Neural progenitor cell (in vitro differentiated cells): ENCODE measurements at regions not wholly inside any gene's neighbourhood (a gene's known extent, or its start where the extent isn't known, plus 50 kb on each side); places are given as distances from the start of the nearest gene placed in this dataset.

Source experiments
- DNase-seq: peaks from one replicate; pipeline ENCODE4 v3.0.0-alpha.2; 2016; ENCODE audit warnings: low spot score
- H2AFZ ChIP-seq: fragments of 200-600 bp; sonication (generic); replicated peaks from 2 replicates; pipeline ENCODE4 v1.6.1; 2016; ENCODE audit warnings: antibody characterized with exemption
- H3F3A ChIP-seq: fragments of 200-600 bp; sonication (generic); 2 replicates; pipeline ENCODE4 v1.6.1; 2016; ENCODE audit warnings: antibody characterized with exemption, low read depth
- H3K27ac ChIP-seq: fragments of 200-600 bp; sonication (generic); 2 replicates; pipeline ENCODE4 v1.5.1; 2016; ENCODE audit warnings: mild to moderate bottlenecking
- H3K27me3 ChIP-seq: fragments of 200-600 bp; sonication (generic); 2 replicates; pipeline ENCODE4 v1.6.1; 2016; ENCODE audit warnings: mild to moderate bottlenecking, moderate library complexity
- H3K36me3 ChIP-seq: fragments of 200-600 bp; sonication (generic); 2 replicates; pipeline ENCODE4 v1.5.1; 2016
- H3K4me1 ChIP-seq: fragments of 200-600 bp; sonication (generic); 2 replicates; pipeline ENCODE4 v1.6.1; 2016; ENCODE audit warnings: mixed run types
- H3K4me2 ChIP-seq: fragments of 200-600 bp; sonication (generic); 2 replicates; pipeline ENCODE4 v1.6.1; 2016
- H3K4me3 ChIP-seq: fragments of 200-600 bp; sonication (generic); 2 replicates; pipeline ENCODE4 v1.5.1; 2016
- H3K79me2 ChIP-seq: fragments of 200-600 bp; sonication (generic); 2 replicates; pipeline ENCODE4 v1.6.1; 2016; ENCODE audit warnings: low read depth
- H3K9ac ChIP-seq: fragments of 200-600 bp; sonication (generic); 2 replicates; pipeline ENCODE4 v1.6.1; 2016
- H3K9me3 ChIP-seq: fragments of 200-600 bp; sonication (generic); 2 replicates; pipeline ENCODE4 v1.5.1; 2016; ENCODE audit warnings: low read depth
- H4K20me1 ChIP-seq: fragments of 200-600 bp; sonication (generic); 2 replicates; pipeline ENCODE4 v1.6.1; 2016; ENCODE audit warnings: low read depth
- H3K27ac Mint-ChIP-seq: 3 replicates; pipeline ENCODE4 v1.8.0; 2021; ENCODE audit warnings: mixed read lengths
- H3K27me3 Mint-ChIP-seq: 2 replicates; pipeline ENCODE4 v1.8.0; 2022; ENCODE audit warnings: low read depth, mild to moderate bottlenecking, inconsistent platforms, moderate library complexity, mixed read lengths; ENCODE audit not compliant: insufficient read depth
- H3K36me3 Mint-ChIP-seq: 3 replicates; pipeline ENCODE4 v1.8.0; 2021; ENCODE audit warnings: mixed read lengths
- H3K4me1 Mint-ChIP-seq: 3 replicates; pipeline ENCODE4 v1.8.0; 2021; ENCODE audit warnings: mixed read lengths
- H3K4me3 Mint-ChIP-seq: 3 replicates; pipeline ENCODE4 v1.8.0; 2021; ENCODE audit warnings: mild to moderate bottlenecking, moderate library complexity, mixed read lengths
- H3K9me3 Mint-ChIP-seq: 3 replicates; pipeline ENCODE4 v1.8.0; 2020; ENCODE audit warnings: mixed read lengths
- EZH2 ChIP-seq: fragments of 200-600 bp; sonication (generic); IDR thresholded peaks from 2 replicates; pipeline ENCODE4 v1.6.1; 2017; ENCODE audit warnings: antibody characterized with exemption, mild to moderate bottlenecking, moderate library complexity
- EZH2phosphoT487 ChIP-seq: fragments of 200-600 bp; sonication (generic); IDR thresholded peaks from 2 replicates; pipeline ENCODE4 v1.6.1; 2017; ENCODE audit warnings: antibody characterized with exemption
- TF ChIP-seq, protein P1 (sequence below): fragments of 200-600 bp; sonication (generic); IDR thresholded peaks from 2 replicates; pipeline ENCODE4 v1.5.1; 2017; ENCODE audit warnings: antibody characterized with exemption, mild to moderate bottlenecking

DNA sequence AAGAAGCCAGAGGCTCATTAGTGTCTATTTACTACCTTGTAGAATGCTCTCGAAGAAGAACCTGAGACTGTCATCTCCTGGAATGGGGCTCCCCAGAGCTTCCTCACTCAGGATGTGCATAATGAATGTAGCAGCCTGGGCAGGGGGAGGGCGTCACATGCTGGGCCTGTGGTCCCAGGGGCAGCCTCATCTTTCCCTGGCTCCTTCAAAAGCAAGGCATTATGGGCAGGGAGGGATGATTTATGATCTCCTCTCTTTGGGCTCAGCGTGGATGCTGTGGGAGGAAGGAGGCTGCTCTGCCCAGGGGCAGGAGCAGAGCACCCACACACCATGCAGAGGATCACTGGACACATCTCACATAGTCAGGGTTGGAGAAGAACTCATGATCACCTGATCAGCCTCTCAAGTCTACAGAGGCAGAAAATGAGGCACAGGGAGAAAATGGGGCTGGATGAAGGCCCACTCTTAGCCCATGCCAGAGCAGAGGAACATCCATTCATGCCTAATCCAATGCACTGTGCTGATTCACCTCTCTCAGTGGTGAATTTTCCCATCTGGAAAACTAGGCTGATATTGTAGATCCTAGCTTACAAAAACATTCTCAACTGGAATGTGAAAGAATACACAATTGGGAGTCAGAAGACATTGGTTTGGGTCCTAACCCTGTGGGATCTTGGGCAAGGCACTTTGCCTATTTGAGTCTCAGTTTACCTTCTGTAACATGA, 173.7 kb downstream of the CARTPT start:
- TF ChIP-seq EZH2 = no peak
- no peaks in the 10 kb centered on the region for H3K27me3 ChIP-seq
- DNase-seq = no peak
- no peaks in the 10 kb centered on the region for H3K9me3 Mint-ChIP-seq
- H3K4me3 Mint-ChIP-seq = no peak overlapping the region
- H3K4me3 ChIP-seq = no peak overlapping the region
- H3K27ac Mint-ChIP-seq = no peak overlapping the region
- H3K4me1 ChIP-seq = peaks cover 5% of the 10 kb centered on the region
- H3K27ac ChIP-seq = no peak overlapping the region
- H3K4me1 Mint-ChIP-seq = peaks cover 2% of the 10 kb centered on the region
- no peak overlapping the region for H3K4me2 ChIP-seq
- no peaks in the 10 kb centered on the region for H3K36me3 Mint-ChIP-seq
- H3F3A ChIP-seq = no peaks in the 10 kb centered on the region
- no peaks in the 10 kb centered on the region for H4K20me1 ChIP-seq
- no peak overlapping the region for H3K9ac ChIP-seq
- H3K9me3 ChIP-seq = no peaks in the 10 kb centered on the region
- H2AFZ ChIP-seq = no peak overlapping the region
- H3K79me2 ChIP-seq = no peaks in the 10 kb centered on the region
- H3K36me3 ChIP-seq = no peaks in the 10 kb centered on the region
- H3K27me3 Mint-ChIP-seq = peaks cover 7% of the 10 kb centered on the region

DNA sequence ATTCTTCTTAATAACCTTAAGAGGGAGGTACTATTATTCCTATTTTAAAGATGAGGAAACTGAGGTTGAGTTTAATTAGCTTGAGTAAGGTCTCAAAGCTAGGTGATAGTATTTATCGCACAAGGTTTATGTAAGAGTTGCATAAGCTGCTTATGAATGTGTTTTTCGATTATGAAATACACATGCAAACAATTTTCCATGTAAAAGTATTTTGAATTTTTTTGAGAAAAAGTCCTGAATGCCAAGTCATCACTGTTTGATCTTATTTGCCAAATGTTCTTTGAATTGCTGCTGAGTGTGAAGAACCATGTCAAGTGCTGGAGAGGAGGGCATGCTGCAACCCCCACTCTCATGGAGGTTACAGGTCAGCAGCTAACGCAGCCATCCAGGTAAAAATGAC, 174.4 kb downstream of the CARTPT start:
- H3K4me3 Mint-ChIP-seq = no peak overlapping the region
- peaks cover 2% of the 10 kb centered on the region for H3K4me1 Mint-ChIP-seq
- H3K36me3 ChIP-seq = no peaks in the 10 kb centered on the region
- no peak overlapping the region for H3K4me3 ChIP-seq
- no peak overlapping the region for H3K27ac ChIP-seq
- TF ChIP-seq EZH2 = no peak
- no peak for TF ChIP-seq EZH2phosphoT487
- TF ChIP-seq, protein P1, sequence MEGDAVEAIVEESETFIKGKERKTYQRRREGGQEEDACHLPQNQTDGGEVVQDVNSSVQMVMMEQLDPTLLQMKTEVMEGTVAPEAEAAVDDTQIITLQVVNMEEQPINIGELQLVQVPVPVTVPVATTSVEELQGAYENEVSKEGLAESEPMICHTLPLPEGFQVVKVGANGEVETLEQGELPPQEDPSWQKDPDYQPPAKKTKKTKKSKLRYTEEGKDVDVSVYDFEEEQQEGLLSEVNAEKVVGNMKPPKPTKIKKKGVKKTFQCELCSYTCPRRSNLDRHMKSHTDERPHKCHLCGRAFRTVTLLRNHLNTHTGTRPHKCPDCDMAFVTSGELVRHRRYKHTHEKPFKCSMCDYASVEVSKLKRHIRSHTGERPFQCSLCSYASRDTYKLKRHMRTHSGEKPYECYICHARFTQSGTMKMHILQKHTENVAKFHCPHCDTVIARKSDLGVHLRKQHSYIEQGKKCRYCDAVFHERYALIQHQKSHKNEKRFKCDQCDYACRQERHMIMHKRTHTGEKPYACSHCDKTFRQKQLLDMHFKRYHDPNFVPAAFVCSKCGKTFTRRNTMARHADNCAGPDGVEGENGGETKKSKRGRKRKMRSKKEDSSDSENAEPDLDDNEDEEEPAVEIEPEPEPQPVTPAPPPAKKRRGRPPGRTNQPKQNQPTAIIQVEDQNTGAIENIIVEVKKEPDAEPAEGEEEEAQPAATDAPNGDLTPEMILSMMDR = no peak
- peaks cover 7% of the 10 kb centered on the region for H3K27me3 Mint-ChIP-seq
- DNase-seq = no peak
- no peaks in the 10 kb centered on the region for H3K79me2 ChIP-seq
- no peak overlapping the region for H2AFZ ChIP-seq
- no peaks in the 10 kb centered on the region for H3K9me3 ChIP-seq
- no peak overlapping the region for H3K9ac ChIP-seq
- H3K27ac Mint-ChIP-seq = no peak overlapping the region
- peaks cover 3% of the 10 kb centered on the region for H3K9me3 Mint-ChIP-seq
- H3F3A ChIP-seq = no peaks in the 10 kb centered on the region
- H4K20me1 ChIP-seq = no peaks in the 10 kb centered on the region
- H3K27me3 ChIP-seq = no peaks in the 10 kb centered on the region
- peaks cover 5% of the 10 kb centered on the region for H3K4me1 ChIP-seq
- H3K36me3 Mint-ChIP-seq = no peaks in the 10 kb centered on the region
- no peak overlapping the region for H3K4me2 ChIP-seq

DNA sequence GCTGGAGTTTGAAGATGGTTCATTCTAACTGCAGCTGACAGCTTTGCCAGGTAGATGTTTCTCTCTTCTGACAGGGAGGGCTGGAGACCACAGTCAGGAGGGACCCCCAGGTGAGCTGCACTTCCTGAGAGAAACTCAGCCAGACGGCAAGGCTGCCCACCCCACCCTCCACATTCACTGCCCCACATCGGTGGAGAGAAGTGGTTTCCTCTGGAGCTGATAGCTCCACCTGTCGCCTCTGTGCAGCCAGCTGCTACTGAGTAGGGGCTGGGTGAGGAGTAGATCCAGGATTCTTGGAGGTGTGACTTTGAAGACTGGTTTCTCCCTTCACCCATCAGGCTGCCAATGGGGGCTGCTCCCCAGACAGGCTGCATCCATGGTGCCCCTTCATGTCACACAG, 175.0 kb downstream of the CARTPT start:
- H3K27ac ChIP-seq = no peak overlapping the region
- Mint-ChIP-seq H3K36me3 (no peaks in the 10 kb centered on the region), H3K4me1 (peaks cover 2% of the 10 kb centered on the region), H3K27ac (no peak overlapping the region), H3K9me3 (peaks cover 3% of the 10 kb centered on the region), H3K27me3 (peaks cover 7% of the 10 kb centered on the region), H3K4me3 (no peak overlapping the region)
- H3K9ac ChIP-seq = no peak overlapping the region
- H3K4me3 ChIP-seq = no peak overlapping the region
- DNase-seq = no peak
- H3F3A ChIP-seq = no peaks in the 10 kb centered on the region
- H3K79me2 ChIP-seq = no peaks in the 10 kb centered on the region
- no peaks in the 10 kb centered on the region for H4K20me1 ChIP-seq
- H3K9me3 ChIP-seq = no peaks in the 10 kb centered on the region
- H3K4me2 ChIP-seq = no peak overlapping the region
- H3K4me1 ChIP-seq = peaks cover 5% of the 10 kb centered on the region
- H3K27me3 ChIP-seq = no peaks in the 10 kb centered on the region
- H3K36me3 ChIP-seq = no peaks in the 10 kb centered on the region
- TF ChIP-seq EZH2 (no peak), EZH2phosphoT487 (no peak)
- TF ChIP-seq, protein P1 = no peak
- no peak overlapping the region for H2AFZ ChIP-seq

DNA sequence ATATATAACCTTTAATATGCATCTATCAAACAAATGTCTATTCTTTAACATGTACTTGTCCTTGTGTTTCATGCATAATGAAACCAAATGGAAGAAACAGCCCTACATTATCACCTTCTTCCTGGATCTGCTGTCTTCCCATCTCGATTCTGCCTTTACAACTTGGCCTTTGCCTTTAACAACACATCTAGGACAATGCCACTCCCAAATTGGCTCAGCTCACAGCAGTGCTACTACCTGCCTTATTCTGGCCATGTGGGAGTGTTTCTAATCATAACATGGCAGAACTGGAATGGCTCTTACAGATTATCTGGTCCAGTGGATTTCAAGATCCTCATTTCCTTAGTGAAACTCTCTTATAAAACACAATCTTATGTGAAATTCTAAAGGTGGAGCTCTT, 176.5 kb downstream of the CARTPT start:
- Histone ChIP-seq H3K4me2 (no peak overlapping the region), H3K27me3 (no peaks in the 10 kb centered on the region), H2AFZ (no peak overlapping the region), H3K9ac (no peak overlapping the region), H3K79me2 (no peaks in the 10 kb centered on the region), H3K36me3 (no peaks in the 10 kb centered on the region), H3K4me1 (peaks cover 5% of the 10 kb centered on the region), H3K9me3 (no peaks in the 10 kb centered on the region), H4K20me1 (no peaks in the 10 kb centered on the region), H3K27ac (no peak overlapping the region), H3K4me3 (no peak overlapping the region), H3F3A (no peaks in the 10 kb centered on the region)
- TF ChIP-seq, protein P1 = no peak
- no peak for TF ChIP-seq EZH2phosphoT487
- TF ChIP-seq EZH2 = no peak
- Mint-ChIP-seq H3K36me3 (no peaks in the 10 kb centered on the region), H3K27ac (no peak overlapping the region), H3K9me3 (peaks cover 7% of the 10 kb centered on the region), H3K4me1 (peaks cover 2% of the 10 kb centered on the region), H3K4me3 (no peak overlapping the region), H3K27me3 (peaks cover 7% of the 10 kb centered on the region)
- DNase-seq = no peak
